ENCODE measurements at regions not wholly inside any gene's neighbourhood (a gene's known extent, or its start where the extent isn't known, plus 50 kb on each side); places are given as distances from the start of the nearest gene placed in this dataset.

DNA sequence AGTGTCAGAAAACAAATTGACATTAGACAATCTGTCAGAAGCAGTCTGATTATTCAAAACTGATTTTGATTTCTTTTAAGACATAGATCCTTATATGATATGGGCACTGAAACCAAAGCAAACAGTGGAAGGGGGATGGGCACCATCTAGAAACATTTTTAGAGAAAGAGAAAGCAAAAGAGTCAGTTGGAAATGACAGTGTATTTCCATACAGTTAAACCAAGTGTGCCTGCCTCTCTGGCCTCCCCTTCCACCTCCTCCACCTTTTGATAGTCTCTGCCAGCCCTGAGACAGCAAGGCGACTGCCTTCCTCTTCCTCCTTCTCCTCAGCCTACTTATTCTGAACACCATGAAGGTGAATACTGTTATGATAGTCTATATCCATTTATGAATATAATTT lies 949.7 kb downstream of the AMY1C start:
- Histone ChIP-seq H3K23ac (ENCODE audit: low read length in 2 of 2) (no peak overlapping the region), H3K4me2 (ENCODE audit: low read length, poor library complexity, severe bottlenecking) (no peak overlapping the region), H3K4me3 (ENCODE audit: insufficient read depth in 1 of 2, low read depth in 1 of 2, low read length in 2 of 2) (no peak overlapping the region), H3K27me3 (ENCODE audit: control insufficient read depth in 1 of 2, insufficient read depth in 1 of 2, low read length in 2 of 2) (no peaks in the 10 kb centered on the region), H3K4me1 (ENCODE audit: control insufficient read depth, insufficient read depth, low read depth, low read length) (no peaks in the 10 kb centered on the region), H2BK15ac (ENCODE audit: low read depth, poor library complexity, severe bottlenecking) (no peak overlapping the region), H3K9me3 (ENCODE audit: control insufficient read depth, low read length) (no peaks in the 10 kb centered on the region), H3K4ac (ENCODE audit: low read depth in 1 of 2, low read length in 2 of 2) (no peak overlapping the region), H4K91ac (ENCODE audit: low read length) (no peak overlapping the region), H3K79me1 (replicated peaks; ENCODE audit: low read length, poor library complexity, severe bottlenecking) (no peaks in the 10 kb centered on the region), H3K9ac (ENCODE audit: low read length) (no peak overlapping the region), H2BK5ac (ENCODE audit: low read depth, low read length, poor library complexity, severe bottlenecking) (no peak overlapping the region), H3K36me3 (ENCODE audit: control insufficient read depth in 1 of 2, insufficient read depth in 2 of 2, low read depth in 1 of 2, low read length in 2 of 2) (no peaks in the 10 kb centered on the region), H2AK5ac (ENCODE audit: low read length, severe bottlenecking) (no peak overlapping the region), H3K27ac (ENCODE audit: low read length, poor library complexity, severe bottlenecking) (no peak overlapping the region), H2BK120ac (ENCODE audit: low read depth, low read length) (no peak overlapping the region), H2AFZ (ENCODE audit: low read depth, low read length) (no peak overlapping the region), H3K14ac (ENCODE audit: low read length in 2 of 2) (no peak overlapping the region), H3K18ac (ENCODE audit: low read depth in 1 of 2, low read length in 2 of 2) (no peak overlapping the region), H4K8ac (ENCODE audit: low read length) (no peak overlapping the region), H2BK12ac (ENCODE audit: low read length in 2 of 2) (no peak overlapping the region)
- DNase-seq, result no peak
- no CpG with 5 or more reads among the region's 1 CpG for WGBS

DNA sequence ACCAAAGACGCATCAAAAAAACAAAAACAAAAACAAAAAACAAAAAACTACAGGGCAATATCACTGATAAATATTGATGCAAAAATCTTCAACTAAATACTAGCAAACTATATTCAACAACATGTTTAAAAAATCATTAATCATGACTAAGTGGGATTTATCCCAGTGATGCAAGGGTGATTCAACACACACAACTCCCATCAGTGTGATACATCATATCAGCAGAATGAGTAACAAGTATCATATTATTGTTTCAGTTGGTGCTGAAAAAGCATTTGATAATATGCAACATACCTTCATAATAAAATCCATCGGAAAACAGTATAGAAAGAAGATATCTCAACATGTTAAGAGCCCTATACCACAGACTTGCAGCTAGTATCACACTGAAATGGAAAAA lies 953.0 kb downstream of the AMY1C start:
- WGBS, result 86% methylated on average over 2 of the region's 2 CpGs

GRCh38 chr1:104706631-104707147 lies 957.0 kb downstream of the AMY1C start:
- Histone ChIP-seq H2AK5ac (ENCODE audit: low read length, severe bottlenecking) (no peak overlapping the region), H3K4ac (ENCODE audit: low read depth in 1 of 2, low read length in 2 of 2) (no peak overlapping the region), H3K4me1 (ENCODE audit: control insufficient read depth, insufficient read depth, low read depth, low read length) (no peaks in the 10 kb centered on the region), H2BK120ac (ENCODE audit: low read depth, low read length) (no peak overlapping the region), H3K4me3 (ENCODE audit: insufficient read depth in 1 of 2, low read depth in 1 of 2, low read length in 2 of 2) (no peak overlapping the region), H3K14ac (ENCODE audit: low read length in 2 of 2) (no peak overlapping the region), H3K18ac (ENCODE audit: low read depth in 1 of 2, low read length in 2 of 2) (no peak overlapping the region), H3K27ac (ENCODE audit: low read length, poor library complexity, severe bottlenecking) (no peak overlapping the region), H2BK15ac (ENCODE audit: low read depth, poor library complexity, severe bottlenecking) (no peak overlapping the region), H3K4me2 (ENCODE audit: low read length, poor library complexity, severe bottlenecking) (no peak overlapping the region), H3K9ac (ENCODE audit: low read length) (no peak overlapping the region), H2BK5ac (ENCODE audit: low read depth, low read length, poor library complexity, severe bottlenecking) (no peak overlapping the region), H3K23ac (ENCODE audit: low read length in 2 of 2) (no peak overlapping the region), H4K8ac (ENCODE audit: low read length) (peak overlapping the region; percentile 12), H3K9me3 (ENCODE audit: control insufficient read depth, low read length) (peaks cover 4% of the 10 kb centered on the region), H2BK12ac (ENCODE audit: low read length in 2 of 2) (no peak overlapping the region), H3K36me3 (ENCODE audit: control insufficient read depth in 1 of 2, insufficient read depth in 2 of 2, low read depth in 1 of 2, low read length in 2 of 2) (no peaks in the 10 kb centered on the region), H4K91ac (ENCODE audit: low read length) (no peak overlapping the region), H3K27me3 (ENCODE audit: control insufficient read depth in 1 of 2, insufficient read depth in 1 of 2, low read length in 2 of 2) (no peaks in the 10 kb centered on the region), H2AFZ (ENCODE audit: low read depth, low read length) (no peak overlapping the region), H3K79me1 (replicated peaks; ENCODE audit: low read length, poor library complexity, severe bottlenecking) (no peaks in the 10 kb centered on the region)
- peak; percentile 12 for DNase-seq
- WGBS, result 95% methylated on average over 9 of the region's 9 CpGs

More for the DNA sequence above, 953.0 kb downstream of the AMY1C start:
- Histone ChIP-seq H2AFZ (ENCODE audit: low read depth, low read length) (no peak overlapping the region), H3K14ac (ENCODE audit: low read length in 2 of 2) (no peak overlapping the region), H2BK15ac (ENCODE audit: low read depth, poor library complexity, severe bottlenecking) (no peak overlapping the region), H3K23ac (ENCODE audit: low read length in 2 of 2) (no peak overlapping the region), H3K4me1 (ENCODE audit: control insufficient read depth, insufficient read depth, low read depth, low read length) (no peaks in the 10 kb centered on the region), H3K9me3 (ENCODE audit: control insufficient read depth, low read length) (no peaks in the 10 kb centered on the region), H3K9ac (ENCODE audit: low read length) (no peak overlapping the region), H3K79me1 (replicated peaks; ENCODE audit: low read length, poor library complexity, severe bottlenecking) (no peaks in the 10 kb centered on the region), H4K8ac (ENCODE audit: low read length) (no peak overlapping the region), H2BK120ac (ENCODE audit: low read depth, low read length) (no peak overlapping the region), H3K4me2 (ENCODE audit: low read length, poor library complexity, severe bottlenecking) (no peak overlapping the region), H4K91ac (ENCODE audit: low read length) (no peak overlapping the region), H3K27ac (ENCODE audit: low read length, poor library complexity, severe bottlenecking) (no peak overlapping the region), H2AK5ac (ENCODE audit: low read length, severe bottlenecking) (no peak overlapping the region), H3K18ac (ENCODE audit: low read depth in 1 of 2, low read length in 2 of 2) (no peak overlapping the region), H3K36me3 (ENCODE audit: control insufficient read depth in 1 of 2, insufficient read depth in 2 of 2, low read depth in 1 of 2, low read length in 2 of 2) (no peaks in the 10 kb centered on the region), H3K4me3 (ENCODE audit: insufficient read depth in 1 of 2, low read depth in 1 of 2, low read length in 2 of 2) (no peak overlapping the region), H3K4ac (ENCODE audit: low read depth in 1 of 2, low read length in 2 of 2) (no peak overlapping the region), H3K27me3 (ENCODE audit: control insufficient read depth in 1 of 2, insufficient read depth in 1 of 2, low read length in 2 of 2) (no peaks in the 10 kb centered on the region), H2BK12ac (ENCODE audit: low read length in 2 of 2) (no peak overlapping the region), H2BK5ac (ENCODE audit: low read depth, low read length, poor library complexity, severe bottlenecking) (no peak overlapping the region)
- no peak for DNase-seq

GRCh38 chr1:104718752-104719151 lies 969.1 kb downstream of the AMY1C start:
- H2BK120ac ChIP-seq (ENCODE audit: low read depth, low read length), result no peak overlapping the region
- H3K4me3 ChIP-seq (ENCODE audit: insufficient read depth in 1 of 2, low read depth in 1 of 2, low read length in 2 of 2), result no peak overlapping the region
- no peak overlapping the region for H3K23ac ChIP-seq (ENCODE audit: low read length in 2 of 2)
- no peak overlapping the region for H4K8ac ChIP-seq (ENCODE audit: low read length)
- H2AK5ac ChIP-seq (ENCODE audit: low read length, severe bottlenecking), result no peak overlapping the region
- no peak overlapping the region for H3K18ac ChIP-seq (ENCODE audit: low read depth in 1 of 2, low read length in 2 of 2)
- H3K27me3 ChIP-seq (ENCODE audit: control insufficient read depth in 1 of 2, insufficient read depth in 1 of 2, low read length in 2 of 2), result no peaks in the 10 kb centered on the region
- no peak overlapping the region for H3K4me2 ChIP-seq (ENCODE audit: low read length, poor library complexity, severe bottlenecking)
- no peak overlapping the region for H3K27ac ChIP-seq (ENCODE audit: low read length, poor library complexity, severe bottlenecking)
- no peaks in the 10 kb centered on the region for H3K9me3 ChIP-seq (ENCODE audit: control insufficient read depth, low read length)
- H2AFZ ChIP-seq (ENCODE audit: low read depth, low read length), result no peak overlapping the region
- H3K4me1 ChIP-seq (ENCODE audit: control insufficient read depth, insufficient read depth, low read depth, low read length), result no peaks in the 10 kb centered on the region
- peak overlapping the region; percentile 31 for H2BK5ac ChIP-seq (ENCODE audit: low read depth, low read length, poor library complexity, severe bottlenecking)
- H2BK15ac ChIP-seq (ENCODE audit: low read depth, poor library complexity, severe bottlenecking), result no peak overlapping the region
- no peak overlapping the region for H3K14ac ChIP-seq (ENCODE audit: low read length in 2 of 2)
- H3K36me3 ChIP-seq (ENCODE audit: control insufficient read depth in 1 of 2, insufficient read depth in 2 of 2, low read depth in 1 of 2, low read length in 2 of 2), result no peaks in the 10 kb centered on the region
- H3K4ac ChIP-seq (ENCODE audit: low read depth in 1 of 2, low read length in 2 of 2), result no peak overlapping the region
- 86% methylated on average over 1 of the region's 1 CpG for WGBS
- no peak for DNase-seq
- no peak overlapping the region for H3K9ac ChIP-seq (ENCODE audit: low read length)
- H3K79me1 ChIP-seq (replicated peaks; ENCODE audit: low read length, poor library complexity, severe bottlenecking), result no peaks in the 10 kb centered on the region
- H2BK12ac ChIP-seq (ENCODE audit: low read length in 2 of 2), result no peak overlapping the region
- H4K91ac ChIP-seq (ENCODE audit: low read length), result no peak overlapping the region
